ENCODE measurements at regions not wholly inside any gene's neighbourhood (a gene's known extent, or its start where the extent isn't known, plus 50 kb on each side); places are given as distances from the start of the nearest gene placed in this dataset.
"Not testable (repeated sequence)": the region's sequence is repeated elsewhere in the genome, so short reads cannot be mapped to it uniquely, and the experiment has no call there.

DNA sequence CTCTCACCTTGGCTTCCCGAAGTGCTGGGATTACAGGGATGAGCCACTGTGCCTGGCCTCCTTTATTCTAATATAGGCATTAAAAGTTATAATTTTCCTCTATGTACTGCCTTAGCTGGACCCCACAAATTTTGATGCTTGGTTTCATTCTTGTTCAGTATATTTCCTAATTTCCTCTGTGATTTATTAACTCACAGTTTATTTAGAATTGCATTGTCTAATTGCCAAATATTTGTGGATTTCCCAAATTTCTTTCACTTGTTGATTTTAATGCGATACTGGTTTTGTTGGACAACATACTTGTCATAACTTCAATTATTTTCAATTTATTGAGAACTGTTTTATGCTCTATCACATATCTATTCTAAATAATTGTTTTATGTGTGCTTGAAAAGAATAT, 366.0 kb downstream of the OMA1 start:
- DNase-seq: no peak

DNA sequence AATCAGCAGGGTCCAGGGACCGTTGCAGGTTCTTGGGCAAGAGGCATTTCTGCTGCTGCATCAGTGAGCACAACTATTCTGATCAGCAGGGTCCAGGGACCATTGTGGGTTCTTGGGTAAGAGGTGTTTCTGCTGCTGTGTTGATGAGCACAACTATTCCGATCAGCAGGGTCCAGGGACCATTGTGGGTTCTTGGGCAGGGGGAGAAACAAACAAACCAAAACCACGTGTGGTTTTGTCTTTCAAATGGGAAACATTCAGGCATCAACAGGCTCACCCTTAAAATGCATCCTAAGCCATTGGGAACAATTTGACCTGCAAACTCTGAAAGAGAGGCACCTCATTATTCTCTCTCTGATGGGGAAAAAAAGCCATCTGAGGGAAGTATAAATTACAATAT, 377.4 kb downstream of the OMA1 start:
- DNase-seq: not testable (repeated sequence)

DNA sequence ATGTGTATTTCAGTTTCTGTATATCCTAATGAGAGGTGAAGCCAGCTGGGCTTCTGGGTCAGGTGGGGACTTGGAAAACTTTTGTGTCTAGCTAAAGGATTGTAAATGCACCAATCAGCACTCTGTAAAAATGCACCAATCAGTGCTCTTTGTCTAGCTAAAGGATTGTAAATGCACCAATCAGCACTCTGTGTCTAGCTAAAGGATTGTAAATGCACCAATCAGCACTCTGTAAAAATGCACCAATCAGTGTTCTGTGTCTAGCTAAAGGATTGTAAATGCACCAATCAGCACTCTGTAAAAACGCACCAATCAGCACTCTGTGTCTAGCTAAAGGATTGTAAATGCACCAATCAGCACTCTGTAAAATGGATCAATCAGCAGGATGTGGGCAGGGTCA, 379.4 kb downstream of the OMA1 start:
- not testable (repeated sequence) for DNase-seq

DNA sequence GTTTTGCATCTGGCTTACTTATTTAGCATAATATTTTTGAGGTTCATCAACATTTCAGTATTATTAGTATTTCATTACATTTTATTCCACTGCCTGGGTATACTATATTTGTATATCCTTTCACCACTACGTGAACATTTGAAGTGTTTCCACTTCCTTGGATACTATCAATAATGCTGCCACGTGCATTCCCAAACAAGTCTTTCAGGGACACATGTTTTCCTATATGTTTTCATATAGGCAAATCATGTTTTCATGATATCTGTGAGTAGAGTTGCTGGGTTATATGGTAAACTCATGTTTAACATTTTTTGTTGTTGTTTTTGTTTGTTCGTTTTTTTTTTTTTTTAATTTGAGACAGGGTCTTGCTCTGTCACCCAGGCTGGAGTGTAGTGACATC, 380.1 kb downstream of the OMA1 start:
- no peak for DNase-seq

DNA sequence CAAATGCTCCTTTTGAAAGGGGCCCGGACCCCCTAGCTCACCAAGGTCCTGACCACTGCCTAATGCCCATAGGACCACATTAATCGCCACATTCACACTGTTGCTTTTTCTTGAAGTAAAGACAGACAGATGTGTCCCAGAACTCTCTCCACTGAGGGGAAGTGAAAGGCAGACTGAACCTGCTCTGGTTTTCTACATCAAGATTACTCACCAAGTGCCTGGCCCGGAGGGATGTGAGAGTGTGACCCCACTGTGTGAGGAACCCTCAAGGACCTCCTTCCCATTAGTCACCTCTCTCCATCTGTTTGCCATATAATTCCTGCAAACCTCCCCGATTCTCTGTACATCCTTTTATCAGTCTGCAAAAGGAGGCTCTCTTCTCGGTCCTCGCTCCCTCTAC, 381.5 kb downstream of the OMA1 start:
- no peak for DNase-seq

DNA sequence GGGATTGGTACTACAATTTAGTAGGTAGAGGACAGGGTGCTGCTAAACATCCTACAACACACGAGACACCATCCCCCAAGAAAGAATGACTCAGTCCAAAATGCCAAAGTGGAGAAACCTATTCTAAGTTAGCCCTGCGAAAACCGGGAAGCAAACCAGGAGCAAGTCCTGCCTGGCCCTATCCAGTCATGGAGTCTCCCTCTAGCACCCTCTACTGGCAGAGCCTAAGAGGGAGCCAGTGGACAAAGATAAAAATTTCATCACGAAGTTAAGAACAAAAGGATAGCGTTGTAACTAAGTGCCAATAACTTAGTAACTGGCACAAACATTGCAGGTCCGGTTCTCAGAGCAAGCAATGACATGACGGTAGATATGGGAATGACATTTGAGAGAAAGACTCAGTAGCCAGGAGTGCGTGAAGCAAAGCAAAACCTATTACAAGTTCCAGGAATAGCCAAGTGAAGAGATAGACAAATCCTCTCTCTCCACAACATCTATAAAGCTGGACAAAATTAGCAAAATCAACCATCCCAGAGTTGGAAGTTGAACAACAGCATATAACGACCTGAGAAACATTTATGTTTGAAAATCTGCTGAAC, 383.5 kb downstream of the OMA1 start:
- DNase-seq: no peak

DNA sequence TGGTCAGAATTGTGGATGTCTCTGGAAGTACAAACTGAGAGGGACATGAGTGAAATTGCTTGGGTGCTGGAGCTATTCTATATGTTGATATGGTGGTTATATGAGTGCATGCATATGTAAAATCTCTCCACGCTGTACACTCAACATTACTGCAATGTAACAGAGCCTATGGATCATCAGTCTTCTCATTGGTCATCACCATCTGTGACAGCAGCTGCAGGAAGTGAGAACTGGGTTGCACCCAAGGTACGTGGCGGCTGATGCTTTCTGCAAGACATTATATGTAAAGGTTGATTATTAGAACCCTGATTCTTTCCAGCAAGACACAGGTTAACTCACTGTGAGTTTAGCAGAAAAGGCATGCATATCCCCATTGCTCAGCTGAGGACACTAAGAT, 387.1 kb downstream of the OMA1 start:
- DNase-seq: no peak

DNA sequence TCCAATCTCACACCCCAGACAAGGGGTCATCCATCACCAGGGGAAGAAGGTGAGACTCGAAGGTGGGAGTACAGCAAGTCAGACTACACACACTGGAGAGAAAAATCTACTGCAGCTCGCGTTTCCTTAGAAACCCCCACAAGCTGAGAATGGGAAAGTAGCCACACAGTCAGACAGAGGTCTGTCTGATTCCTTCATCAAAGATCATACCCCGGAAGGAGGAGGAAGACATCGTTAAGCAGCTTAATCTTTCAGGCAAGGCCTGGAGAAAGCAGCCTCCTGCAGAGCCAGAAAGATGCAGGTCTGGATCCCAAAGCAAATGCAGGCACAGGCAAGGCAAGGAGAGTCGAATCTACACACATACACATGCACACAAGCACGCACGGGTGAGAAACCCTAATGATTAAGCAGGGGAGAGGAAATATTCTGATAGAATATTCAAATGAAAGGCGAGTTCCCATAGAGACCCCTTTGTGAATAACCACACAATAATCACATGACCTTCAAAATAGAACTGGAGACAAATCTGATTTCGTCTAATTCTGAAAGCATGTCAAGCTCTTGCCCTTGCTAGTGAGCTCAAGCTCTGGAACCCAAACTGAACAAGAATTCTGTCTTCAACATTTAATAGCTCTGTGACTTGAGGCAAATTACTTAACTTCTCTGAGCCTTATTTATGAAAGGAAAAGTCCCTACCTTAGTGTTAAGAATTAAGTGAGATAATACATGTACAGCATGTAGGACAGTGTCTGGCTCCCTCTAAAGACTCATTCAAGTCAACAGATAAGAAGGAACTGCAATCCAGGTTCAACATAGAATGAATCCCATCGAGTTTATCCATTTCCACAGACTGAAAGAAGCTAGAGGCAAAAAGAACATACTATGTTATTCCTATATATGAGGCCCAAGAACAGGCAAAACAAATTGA, 387.8 kb downstream of the OMA1 start:
- no peak for DNase-seq

DNA sequence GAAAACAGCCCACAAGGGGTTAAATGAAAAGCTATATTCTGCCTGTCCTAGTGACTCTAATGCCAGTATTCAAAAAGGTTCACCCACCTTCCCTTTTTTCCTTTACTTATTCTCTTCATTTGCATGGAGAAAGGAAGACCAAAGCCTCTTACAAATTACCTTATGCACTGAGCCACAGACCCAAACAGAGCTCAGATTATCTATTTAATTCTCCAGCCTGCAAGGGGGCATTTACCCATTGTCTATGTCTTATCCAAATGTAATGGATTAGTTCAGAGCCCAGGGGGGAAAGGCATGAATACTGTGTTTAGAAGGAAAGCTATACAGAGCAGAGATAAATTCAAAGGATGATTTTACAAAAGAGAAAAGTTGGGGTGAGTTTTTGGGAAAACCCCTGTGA, 388.5 kb downstream of the OMA1 start:
- DNase-seq: no peak

DNA sequence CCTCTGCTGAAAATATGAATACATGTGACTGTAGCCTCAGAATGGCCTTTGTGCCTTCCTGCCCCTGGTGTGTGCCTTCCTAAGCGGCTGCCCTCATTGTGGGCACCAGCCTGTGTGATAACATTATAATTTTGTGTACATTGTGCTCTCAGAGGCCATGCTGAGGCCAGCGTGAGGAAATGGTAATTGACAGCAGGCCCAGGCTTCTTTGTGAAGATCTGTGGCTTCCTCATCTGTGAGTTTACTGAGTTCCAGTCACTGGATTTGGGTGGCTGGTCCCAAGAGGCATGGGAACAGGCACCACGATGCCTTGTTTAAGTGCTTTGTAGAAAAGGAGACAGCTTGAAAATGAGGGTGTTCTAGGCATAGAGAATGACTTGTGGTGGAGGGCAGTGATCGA, 389.3 kb downstream of the OMA1 start:
- no peak for DNase-seq

DNA sequence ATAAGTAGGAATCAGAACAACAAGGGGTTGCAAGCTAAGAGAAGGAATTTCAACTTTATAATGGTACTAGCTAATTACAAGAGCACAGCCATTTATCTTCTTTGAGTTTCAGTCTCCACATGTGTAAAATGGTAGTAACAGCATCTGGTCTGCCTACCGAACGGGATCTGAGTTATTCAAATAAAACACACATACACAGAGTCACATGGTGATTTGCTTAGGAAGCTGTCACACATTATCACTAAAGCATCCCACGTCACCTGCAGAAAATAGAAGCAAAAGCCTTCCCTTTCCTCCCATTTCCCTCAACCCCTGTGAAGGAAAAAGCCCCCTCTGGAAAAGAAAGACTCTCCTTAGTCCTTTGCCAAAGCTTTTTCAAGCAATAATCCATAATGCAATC, 389.7 kb downstream of the OMA1 start:
- DNase-seq: no peak

DNA sequence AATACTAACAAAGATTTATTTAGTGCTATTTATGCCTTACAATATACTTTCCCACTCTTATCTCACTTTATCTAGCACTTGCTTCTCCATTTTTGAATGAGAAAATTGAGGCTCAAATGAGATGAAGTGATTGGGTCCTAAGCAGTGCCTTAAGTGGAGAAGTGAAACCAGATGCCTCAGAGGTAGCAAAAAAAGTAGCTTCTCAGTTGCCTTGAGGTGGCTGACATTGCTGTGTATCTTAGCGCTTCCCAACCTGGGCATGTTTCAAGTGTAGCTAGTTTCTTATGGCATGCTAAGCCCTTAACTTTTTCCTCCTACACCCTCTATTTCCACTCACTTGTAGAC, 390.4 kb downstream of the OMA1 start:
- no peak for DNase-seq

DNA sequence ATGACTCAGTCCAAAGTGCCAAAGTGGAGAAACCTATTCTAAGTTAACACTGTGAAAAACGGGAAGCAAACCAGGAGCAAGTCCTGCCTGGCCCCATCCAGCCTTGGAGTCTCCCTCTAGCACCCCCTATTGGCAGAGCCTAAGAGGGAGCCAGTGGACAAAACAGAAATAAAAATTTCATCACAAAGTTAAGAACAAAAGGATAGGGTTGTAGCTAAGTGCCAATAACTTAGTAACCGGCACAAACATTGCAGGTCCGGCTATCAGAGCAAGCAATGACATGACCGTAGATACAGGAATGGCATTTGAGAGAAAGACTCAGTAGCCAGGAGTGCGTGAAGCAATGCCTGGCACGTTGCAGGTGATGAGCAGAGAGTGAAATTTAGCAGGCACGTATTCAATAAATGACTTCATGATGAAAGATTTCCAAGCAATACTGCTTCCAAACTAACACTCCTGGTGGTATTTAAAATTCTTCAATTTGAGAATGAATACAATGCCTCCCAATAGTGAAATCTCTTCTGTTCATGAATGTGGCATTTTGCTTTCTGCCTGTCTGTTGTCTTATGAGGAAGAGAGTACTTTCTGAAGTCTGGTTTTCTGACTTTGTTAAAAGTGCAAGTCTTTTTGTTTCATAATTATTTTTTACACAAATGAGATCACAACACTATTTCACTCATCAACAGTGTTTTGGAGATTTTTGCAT, 391.0 kb downstream of the OMA1 start:
- no peak for DNase-seq

DNA sequence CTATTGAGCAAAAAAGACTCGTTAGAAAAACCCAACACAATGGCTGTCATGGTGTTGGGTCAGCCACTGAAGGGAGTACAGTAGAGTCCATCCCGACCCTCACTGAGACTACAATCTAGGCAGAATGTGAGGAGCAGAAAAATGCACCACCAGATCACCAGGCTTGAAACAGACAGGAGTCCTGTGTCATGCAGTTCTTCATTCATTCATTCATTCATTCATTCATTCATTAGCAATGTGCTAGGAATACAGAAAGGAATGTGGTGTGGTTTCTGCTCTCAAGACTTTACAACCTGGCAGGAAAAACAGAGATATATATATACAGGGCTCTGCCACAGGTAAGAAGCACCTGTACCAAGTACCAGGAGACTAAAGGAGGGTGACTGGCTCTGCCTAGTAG, 392.3 kb downstream of the OMA1 start:
- no peak for DNase-seq

DNA sequence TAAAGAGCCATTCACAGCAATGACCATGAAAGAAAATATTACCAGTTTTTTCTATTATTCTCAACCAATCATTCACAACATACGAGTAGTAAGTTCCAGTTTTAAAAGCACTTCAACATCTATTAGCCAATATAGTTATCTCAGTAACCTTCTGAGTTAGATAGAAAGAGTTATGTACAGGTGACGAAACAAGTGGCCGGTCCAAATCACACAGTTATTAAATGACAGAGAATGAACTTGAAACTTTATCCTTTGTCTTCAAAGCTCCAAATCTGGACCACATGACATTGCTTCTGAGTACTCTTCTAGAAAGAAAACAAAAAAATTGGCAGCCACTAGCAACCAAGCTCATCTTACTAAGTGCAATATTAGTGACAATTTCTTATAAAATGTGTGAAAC, 393.8 kb downstream of the OMA1 start:
- no peak for DNase-seq

DNA sequence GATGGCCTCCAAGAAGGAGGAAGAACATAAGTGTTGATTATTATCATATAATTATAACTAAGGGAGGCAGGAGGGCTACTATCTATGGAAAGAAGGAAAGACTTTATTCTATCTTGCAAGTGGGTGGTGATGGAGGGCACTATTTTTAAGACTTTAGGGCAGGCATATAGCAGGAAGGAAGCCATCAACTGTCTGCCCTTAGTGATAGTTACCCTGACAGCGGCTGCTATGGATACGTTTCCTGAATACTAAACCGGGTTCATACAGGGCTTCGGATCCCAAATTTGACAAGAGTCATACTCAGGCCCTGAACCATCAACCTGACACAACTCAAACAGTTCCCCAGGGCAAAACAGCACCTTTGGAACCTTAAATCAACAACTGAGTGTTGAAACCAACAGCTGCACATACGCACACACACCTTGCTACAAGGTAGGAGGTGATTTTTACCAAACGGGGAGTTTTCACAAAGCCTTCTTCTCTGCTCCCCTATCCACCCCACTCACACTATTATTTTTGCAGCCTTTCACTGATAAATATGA, 397.2 kb downstream of the OMA1 start:
- no peak for DNase-seq

DNA sequence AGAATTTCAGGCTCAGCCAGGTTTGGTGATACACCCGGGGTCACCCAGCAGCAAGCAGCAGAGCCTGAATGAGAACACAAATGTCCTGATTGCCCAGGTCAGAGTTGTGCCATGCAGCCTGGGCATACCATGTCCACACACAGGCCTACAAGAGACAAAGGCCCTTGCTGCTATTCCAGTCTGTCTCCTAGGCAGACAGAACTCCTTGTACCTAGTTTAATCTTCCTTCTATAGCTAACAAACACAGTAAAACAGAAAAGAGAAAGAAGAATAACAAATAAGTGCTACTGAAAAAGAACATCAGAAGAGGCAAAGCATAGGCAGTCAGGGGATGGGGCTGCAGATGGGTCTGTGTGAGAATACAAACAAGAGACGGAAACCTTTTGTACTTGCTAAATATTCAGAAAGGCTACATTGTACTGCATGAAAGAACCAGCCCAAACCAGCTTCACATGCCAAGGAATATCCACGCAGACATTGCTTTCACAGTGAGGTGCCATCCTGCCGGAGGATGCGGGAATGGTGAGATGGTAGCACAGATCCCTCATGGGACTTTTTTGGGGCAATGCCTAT, 401.7 kb downstream of the OMA1 start:
- DNase-seq: no peak

DNA sequence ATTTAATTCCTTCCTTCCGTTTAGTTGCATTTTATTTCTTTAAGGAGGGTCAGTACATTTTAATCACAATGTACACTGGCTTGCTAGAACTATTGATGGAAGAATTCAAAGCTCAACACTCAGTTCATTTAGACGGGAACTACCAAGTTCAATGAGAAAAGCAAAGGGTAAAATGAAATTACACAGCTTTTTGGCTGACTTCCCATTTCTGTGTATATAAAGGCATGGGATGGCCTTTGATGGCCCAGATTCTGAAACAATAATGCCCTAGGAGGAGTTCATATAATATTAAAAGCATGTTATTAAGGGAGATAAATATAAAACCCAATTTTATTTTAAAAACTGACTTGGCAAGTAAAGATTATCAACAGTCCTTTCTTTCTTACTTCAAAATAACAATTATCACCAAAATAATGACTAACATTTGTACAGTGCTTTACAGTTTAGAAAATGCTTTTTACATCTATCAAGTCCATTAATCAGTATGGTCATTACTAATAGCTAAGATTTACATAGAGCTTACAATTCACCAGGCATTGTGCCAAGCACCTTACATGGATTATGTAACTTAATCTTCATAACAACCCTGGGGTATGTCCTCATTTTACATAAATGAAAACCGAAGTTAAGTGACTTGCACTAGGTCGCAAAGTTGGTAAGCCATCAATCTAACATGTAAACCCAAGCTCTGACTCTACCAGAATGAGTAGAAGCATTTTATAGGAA, 402.4 kb downstream of the OMA1 start:
- DNase-seq: no peak

DNA sequence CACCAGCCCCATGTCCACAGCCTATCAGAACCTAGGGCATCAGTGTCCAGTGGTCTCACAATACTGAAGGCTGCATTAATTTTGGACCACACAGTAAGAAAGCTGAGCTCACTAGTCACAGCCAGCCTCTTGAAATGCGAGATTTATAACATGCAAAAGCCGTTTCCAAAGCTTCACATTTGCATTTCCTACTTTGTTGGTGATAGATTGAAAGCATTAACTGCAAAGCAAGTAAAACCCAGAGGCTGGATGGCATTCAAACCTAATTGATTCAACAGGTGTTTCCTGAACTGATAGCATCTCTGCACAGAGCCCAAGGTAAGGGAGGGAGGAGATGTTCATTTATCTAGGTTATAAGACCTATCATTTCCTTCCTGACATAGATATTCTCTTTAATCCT, 410.1 kb downstream of the OMA1 start:
- DNase-seq: no peak

DNA sequence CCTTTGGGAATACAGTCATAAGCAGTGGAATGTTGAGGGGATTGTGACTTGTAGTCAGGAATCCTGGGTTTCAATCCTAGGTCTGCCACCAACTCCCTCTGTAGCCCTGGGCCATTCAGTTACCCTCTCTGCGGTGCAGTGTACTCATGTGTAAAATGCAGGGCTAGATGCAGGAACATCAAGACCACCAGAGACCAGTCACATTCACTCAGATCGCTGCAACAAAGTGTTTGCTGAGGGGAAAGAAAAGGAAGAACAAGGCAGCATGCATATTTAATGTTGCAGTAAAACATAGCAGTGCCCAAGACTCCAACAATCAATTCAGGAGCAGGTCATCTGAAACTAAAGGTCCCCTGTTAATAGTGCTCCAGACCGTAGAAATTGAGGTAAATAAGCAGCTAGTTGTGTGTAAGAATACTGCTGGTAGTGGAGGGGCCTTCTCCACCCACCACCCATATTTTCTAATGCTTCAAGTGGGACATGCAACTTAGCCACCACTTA, 410.7 kb downstream of the OMA1 start:
- no peak for DNase-seq

DNA sequence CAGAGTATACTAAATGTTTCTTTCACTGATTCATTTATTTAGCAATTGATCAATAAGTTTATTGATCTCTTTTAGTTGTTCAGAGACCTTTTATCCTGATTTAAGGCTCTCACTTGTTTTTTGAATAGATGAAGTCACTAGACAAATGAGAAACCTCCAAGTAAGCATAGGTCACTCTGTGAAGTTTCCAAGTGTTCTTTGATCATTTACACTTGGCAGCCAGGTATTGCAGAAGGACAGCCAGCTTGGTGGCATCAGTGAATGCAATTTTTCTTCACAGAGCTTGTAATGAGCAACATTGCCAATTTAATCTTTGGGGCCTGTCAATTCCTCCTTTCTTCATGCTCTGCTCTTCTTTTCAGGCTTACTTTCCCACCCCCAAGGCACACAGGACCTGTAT, 413.0 kb downstream of the OMA1 start:
- no peak for DNase-seq

DNA sequence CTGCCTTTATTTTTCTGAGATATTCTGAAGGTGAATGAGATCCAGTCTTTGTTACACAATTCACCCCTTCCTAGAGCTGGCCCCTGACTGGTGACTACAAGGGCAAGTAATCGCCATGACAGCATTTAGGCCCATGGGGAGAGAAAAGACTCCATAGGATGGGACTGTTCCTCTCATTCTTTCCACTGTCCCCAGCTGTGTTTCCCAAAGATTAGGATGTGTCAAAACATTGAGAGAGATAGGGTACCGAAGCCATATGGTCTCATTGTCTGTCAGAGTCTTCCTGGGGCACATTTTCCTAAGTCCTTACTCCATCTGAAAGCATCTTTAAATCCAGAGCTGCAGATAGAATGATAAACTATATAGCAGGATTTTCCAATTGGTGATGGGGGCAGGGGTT, 423.5 kb downstream of the OMA1 start:
- no peak for DNase-seq

DNA sequence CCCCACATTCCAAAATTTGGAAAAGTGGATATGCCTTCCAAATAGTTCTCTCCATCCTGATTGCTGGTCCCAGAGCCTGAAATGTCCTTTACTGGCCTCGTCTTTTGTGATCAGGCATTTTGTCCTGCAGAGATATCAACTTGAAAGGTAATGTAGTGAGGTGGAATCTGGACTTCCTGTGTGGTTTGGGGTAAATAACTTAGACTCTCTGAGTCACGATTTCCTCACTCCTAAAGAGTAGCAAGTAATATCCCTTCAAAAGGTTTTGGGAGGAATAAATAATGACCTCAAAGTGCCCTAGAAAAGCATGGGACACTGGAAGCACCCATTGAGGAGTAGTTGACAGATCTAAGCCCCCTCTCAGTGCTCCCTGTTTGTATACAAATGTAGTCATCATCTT, 426.6 kb downstream of the OMA1 start:
- no peak for DNase-seq
